ES-I3 (cell line): ENCODE measurements at regions not wholly inside any gene's neighbourhood (a gene's known extent, or its start where the extent isn't known, plus 50 kb on each side); places are given as distances from the start of the nearest gene placed in this dataset.
"Not testable (repeated sequence)": the region's sequence is repeated elsewhere in the genome, so short reads cannot be mapped to it uniquely, and the experiment has no call there.

ENCODE experiments used
- H3K36me3 ChIP-seq: 2 replicates; pipeline ENCODE4 v1.6.1; 2013; ENCODE audit warnings: mild to moderate bottlenecking, low read length, control low read depth, moderate library complexity; ENCODE audit not compliant: insufficient read depth
- H3K4me1 ChIP-seq: 2 replicates; pipeline ENCODE4 v1.6.1; 2013; ENCODE audit warnings: mild to moderate bottlenecking, control low read depth, low read length; ENCODE audit not compliant: insufficient read depth
- H3K9ac ChIP-seq: 2 replicates; pipeline ENCODE4 v1.6.1; 2013; ENCODE audit warnings: low read depth, mild to moderate bottlenecking, low read length, moderate library complexity
- H3K9me3 ChIP-seq: 2 replicates; pipeline ENCODE4 v1.6.1; 2013; ENCODE audit warnings: mild to moderate bottlenecking, low read length, moderate library complexity; ENCODE audit not compliant: control insufficient read depth, insufficient read depth

DNA sequence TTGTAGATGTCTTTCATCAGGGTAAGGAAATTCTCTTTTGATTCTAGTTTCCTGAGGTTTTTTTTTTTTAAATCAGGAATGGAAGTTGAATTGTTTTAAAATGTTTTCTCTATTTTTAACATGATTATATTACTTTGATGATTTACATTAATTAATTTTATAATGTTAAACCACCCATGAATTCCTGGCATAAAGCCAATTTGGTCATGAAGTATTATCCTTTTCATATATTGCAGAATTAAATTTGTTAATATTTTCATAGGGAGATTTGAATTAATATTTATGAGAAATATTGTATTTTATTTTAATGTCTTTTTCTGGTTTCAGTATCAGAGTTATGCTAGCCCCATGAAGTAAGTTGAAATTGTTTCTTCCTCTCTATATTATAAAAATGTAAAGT lies 144.6 kb downstream of the MAIP1 start:
- Histone ChIP-seq H3K9me3 (no peaks in the 10 kb centered on the region), H3K4me1 (no peaks in the 10 kb centered on the region)

DNA sequence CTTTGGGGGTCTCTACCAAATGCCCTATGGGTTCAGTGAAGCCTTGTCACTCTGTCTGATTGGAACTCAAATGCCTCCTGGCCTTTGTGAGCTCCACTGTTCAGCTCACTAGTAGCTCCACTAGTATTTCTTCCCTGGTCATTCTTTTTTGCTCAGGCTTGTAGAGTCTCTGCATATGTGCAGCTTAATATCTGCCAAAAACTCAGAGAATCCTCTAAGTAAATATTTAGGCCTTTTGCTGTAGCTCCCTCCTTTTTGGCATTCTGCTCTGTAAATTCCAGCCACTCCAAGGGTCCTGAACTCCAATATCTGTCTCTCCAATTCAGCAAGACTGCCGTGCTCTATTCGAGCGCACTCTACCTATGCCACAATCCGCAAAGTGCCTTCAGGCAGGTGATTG lies 146.5 kb downstream of the MAIP1 start:
- no peak overlapping the region for H3K9ac ChIP-seq
- no peaks in the 10 kb centered on the region for H3K4me1 ChIP-seq
- H3K36me3 ChIP-seq = no peaks in the 10 kb centered on the region
- no peaks in the 10 kb centered on the region for H3K9me3 ChIP-seq

More for the DNA sequence above, 144.6 kb downstream of the MAIP1 start:
- Histone ChIP-seq H3K36me3 (no peaks in the 10 kb centered on the region), H3K9ac (no peak overlapping the region)

DNA sequence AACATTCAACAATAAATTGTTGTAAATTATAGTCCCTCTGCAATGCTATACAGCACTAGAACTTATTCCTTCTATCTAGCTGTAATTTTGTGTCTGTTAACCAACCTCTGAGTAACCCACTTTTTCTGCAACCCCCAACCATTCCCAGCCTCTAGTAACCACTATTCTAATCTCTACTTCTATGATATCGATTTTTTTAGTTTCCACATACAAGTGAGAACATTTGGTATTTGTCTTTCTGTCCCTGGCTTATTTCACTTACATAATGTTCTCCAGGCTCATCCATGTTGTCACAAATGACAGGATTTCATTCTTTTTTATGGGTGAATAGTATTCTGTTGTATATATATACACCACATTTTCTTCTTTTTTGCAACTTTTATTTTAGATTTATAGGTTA lies 147.6 kb downstream of the MAIP1 start:
- Histone ChIP-seq H3K36me3 (no peaks in the 10 kb centered on the region), H3K4me1 (no peaks in the 10 kb centered on the region), H3K9ac (no peak overlapping the region), H3K9me3 (no peaks in the 10 kb centered on the region)

DNA sequence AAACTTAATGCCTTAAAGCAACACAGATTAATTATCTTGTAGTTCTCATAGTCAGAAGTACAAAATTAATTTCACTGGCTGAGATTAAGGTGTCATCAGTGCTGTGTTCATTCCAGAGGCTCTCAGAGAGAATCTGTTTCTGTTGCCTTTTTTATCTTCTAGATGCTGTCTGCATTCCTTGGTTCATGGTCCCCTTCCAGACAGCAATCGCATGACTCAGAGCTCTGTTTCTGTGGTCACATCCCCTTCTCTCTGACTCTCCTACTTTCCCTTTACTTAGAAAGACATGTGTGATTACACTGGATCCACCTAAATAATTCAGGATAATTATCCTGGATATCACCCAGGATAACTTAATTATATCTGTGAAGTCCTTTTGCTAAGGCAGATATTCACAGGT lies 148.6 kb downstream of the MAIP1 start:
- Histone ChIP-seq H3K9ac (no peak overlapping the region), H3K4me1 (no peaks in the 10 kb centered on the region), H3K9me3 (no peaks in the 10 kb centered on the region), H3K36me3 (no peaks in the 10 kb centered on the region)

DNA sequence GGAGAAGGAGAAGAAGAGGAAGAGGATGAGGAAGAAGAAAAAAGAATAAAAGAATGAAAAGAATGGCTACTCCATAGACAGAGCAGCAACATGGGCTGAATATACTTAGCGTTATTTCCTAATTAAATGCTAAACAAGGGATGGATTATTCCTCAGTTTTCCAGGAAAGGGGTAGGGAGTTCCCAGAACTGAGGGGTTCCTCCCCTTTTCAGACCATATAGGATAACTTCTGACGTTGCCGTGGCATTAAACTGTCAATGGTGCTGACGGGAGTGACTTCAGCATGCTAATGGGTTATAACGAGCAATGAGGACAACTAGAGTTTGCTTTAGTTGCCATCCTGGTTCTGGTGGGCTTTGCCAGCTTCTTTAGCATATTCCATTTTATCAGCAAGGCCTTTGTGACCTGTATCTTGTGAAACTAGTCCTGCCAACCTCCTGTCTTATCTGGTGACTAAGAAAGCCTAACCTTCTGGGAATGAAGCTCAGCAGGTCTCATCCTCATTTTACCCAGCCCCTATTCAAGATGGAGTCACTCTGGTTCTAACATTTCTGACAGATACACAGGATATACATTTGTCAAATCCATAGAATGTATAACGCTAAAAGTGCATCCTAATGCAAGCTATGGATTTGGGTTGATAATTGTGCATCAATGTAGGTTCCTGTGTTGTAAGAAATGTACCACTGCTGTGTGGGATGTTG lies 152.3 kb downstream of the MAIP1 start:
- H3K9me3 ChIP-seq = no peaks in the 10 kb centered on the region
- H3K9ac ChIP-seq = no peak overlapping the region
- no peaks in the 10 kb centered on the region for H3K4me1 ChIP-seq
- H3K36me3 ChIP-seq = no peaks in the 10 kb centered on the region

DNA sequence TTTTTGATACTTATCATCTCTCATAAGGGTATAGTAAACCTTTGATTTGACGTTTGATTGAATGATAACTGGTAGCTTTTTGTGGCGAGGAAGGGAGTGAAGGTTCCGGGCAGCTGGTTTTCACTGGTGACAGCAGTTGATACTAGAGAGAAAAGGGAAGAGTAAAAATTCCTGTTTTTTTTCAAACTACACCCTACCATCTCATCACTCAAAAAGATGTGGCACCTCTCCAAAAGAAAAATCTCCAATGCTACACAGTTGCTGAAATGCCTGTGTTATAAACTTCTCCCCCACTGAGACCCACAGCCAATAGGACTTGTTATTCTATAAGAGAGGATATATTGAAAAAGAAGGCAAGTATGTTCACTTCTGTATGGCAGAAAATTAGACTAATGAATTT lies 154.0 kb downstream of the MAIP1 start:
- no peaks in the 10 kb centered on the region for H3K9me3 ChIP-seq
- H3K36me3 ChIP-seq = no peaks in the 10 kb centered on the region
- H3K4me1 ChIP-seq = no peaks in the 10 kb centered on the region
- H3K9ac ChIP-seq = no peak overlapping the region

DNA sequence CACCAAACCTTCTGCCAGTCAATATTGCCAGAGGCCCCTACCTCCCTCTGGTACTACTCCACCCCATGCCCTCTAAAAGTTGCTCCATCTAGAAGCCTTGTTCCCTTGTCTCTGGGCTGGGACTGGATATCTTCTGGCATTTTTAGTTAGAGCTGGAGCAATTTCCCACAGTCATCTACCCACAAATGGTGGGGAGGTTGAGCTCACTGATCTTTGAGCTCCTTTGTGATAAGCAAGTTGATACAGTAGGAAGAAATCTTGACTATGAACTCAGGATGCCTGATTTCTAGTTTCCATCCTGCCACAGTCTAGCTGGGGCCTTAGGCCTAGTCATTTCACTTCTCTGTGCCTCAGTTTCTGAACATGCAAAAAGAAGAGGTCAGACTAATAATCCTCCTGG lies 155.0 kb downstream of the MAIP1 start:
- no peak overlapping the region for H3K9ac ChIP-seq
- no peaks in the 10 kb centered on the region for H3K9me3 ChIP-seq
- H3K36me3 ChIP-seq = no peaks in the 10 kb centered on the region
- H3K4me1 ChIP-seq = no peaks in the 10 kb centered on the region

DNA sequence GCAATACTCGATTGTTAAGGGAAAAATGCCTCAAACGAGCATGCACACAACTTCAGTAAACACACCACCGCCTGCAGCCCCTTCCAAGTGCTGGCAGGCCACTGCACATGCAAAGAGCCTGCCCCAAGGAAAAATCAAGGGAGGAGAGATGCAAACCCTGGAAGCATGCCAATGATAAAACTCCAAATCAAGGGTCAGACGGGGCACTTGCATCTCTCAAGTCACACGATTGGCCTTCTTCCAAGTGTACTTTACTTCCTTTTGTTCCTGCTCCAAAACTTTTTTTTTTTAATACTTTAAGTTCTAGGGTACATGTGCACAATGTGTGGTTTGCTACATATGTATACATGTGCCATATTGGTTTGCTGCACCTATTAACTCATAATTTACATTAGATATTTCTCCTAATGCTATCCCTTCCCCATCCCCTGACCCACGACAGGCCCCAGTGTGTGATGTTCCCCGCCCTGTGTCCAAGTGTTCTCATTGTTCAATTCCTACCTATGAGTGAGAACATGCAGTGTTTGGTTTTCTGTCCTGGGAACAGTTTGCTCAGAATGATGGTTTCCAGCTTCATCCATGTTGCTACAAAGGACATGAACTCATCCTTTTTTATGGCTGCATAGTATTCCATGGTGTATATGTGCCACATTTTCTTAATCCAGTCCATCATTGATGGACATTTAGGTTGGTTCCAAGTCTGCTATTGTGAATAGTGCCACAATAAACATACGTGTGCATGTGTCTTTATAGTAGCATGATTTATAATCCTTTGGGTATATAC lies 157.8 kb downstream of the MAIP1 start:
- not testable (repeated sequence) for H3K9ac ChIP-seq, H3K4me1 ChIP-seq, H3K9me3 ChIP-seq, H3K36me3 ChIP-seq

DNA sequence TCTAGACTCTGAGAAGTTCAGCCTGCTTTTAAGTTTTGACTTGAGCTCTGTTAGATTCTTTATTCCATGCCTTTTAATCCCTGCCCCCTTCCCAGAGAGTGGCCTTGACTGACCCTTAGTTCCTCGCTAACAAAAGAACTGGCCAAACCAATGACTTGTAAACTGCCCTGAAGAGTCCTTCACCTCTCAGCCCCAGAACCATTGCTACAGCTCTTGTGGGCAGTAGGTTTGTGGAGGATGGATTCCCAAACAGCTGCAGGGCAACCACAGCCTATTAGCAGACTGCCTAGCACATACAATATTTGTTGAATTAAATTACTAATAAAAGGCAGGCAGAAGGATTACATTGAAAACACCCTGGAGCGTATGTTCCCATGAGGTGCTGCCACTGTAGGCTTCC lies 163.9 kb downstream of the MAIP1 start:
- Histone ChIP-seq H3K36me3 (no peaks in the 10 kb centered on the region), H3K9me3 (0 out of 2 replicates have a peak, but pooled peaks cover 9% of the 10 kb centered on the region), H3K9ac (no peak overlapping the region), H3K4me1 (no peaks in the 10 kb centered on the region)

DNA sequence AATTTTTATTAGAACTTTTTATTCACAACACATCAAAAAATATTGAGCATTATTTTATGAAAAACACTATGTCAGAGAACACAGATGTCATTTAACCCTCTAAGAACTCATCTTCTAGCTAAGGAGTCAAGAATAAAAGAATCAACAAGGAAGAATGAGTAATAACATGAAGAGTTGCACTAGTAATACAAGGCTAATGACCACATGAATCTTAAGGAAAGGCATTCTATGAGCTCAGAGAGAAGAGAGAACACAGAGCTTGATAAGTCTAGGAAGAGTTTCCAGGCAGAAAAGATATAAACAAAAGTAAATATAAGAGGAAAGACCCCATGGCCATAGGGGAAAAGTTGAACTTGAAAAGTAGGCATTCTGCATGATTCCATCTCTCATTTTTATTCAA lies 166.5 kb downstream of the MAIP1 start:
- H3K4me1 ChIP-seq = no peaks in the 10 kb centered on the region
- peaks cover 20% of the 10 kb centered on the region for H3K9me3 ChIP-seq
- 0 out of 2 replicates have a peak, but pooled peaks cover 2% of the 10 kb centered on the region for H3K36me3 ChIP-seq
- H3K9ac ChIP-seq = no peak overlapping the region

DNA sequence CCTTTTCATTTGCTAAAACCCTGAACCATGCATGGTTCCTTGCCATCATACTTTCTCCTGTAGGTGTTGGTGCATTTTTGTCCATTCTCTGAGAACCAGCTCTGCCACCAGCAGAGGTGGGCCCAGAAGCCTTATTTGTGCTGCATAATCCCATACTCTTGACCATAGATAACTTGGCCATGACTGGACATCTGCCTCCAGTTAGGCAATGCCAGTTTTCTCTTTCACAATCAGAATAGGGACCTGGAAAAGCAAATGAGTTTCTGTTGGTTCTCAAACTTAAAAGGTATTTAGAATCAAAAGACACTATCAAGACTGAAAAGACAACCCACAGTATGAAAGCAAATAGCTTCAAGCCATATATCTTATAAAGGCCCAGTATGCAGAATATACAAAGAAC lies 167.3 kb downstream of the MAIP1 start:
- Histone ChIP-seq H3K4me1 (no peaks in the 10 kb centered on the region), H3K9me3 (peaks cover 26% of the 10 kb centered on the region), H3K9ac (no peak overlapping the region), H3K36me3 (0 out of 2 replicates have a peak, but pooled peaks cover 2% of the 10 kb centered on the region)

DNA sequence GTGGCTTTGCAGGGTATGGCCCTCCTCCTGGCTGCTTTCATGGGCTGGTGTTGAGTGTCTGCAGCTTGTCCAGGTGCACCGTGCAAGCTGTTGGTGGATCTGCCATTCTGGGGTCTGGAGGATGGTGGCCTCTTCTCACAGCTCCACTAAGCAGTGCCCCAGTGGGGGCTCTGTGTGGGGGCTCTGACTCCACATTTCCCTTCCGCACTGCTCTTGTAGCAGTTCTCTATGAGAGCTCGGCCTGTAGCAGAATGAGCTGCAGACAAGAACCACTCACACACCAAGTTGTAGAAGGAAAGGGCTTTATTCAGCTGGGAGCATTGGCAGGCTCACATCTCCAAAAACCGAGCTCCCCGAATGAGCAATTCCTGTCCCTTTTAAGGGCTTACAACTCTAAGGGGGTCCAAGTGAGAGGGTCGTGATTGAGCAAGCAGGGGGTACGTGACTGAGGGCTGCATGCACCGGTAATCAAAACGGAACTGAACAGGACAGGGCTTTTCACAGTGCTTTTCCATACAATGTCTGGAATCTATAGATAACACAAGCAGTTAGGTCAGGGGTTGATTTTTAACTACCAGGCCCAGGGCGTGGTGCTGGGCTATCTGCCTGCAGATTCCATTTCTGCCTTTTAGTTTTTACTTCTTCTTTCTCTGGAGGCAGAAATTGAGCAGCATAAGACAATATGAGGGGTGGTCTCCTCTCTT lies 169.4 kb downstream of the MAIP1 start:
- not testable (repeated sequence) for H3K4me1 ChIP-seq, H3K36me3 ChIP-seq, H3K9ac ChIP-seq
- peaks cover 29% of the 10 kb centered on the region for H3K9me3 ChIP-seq

DNA sequence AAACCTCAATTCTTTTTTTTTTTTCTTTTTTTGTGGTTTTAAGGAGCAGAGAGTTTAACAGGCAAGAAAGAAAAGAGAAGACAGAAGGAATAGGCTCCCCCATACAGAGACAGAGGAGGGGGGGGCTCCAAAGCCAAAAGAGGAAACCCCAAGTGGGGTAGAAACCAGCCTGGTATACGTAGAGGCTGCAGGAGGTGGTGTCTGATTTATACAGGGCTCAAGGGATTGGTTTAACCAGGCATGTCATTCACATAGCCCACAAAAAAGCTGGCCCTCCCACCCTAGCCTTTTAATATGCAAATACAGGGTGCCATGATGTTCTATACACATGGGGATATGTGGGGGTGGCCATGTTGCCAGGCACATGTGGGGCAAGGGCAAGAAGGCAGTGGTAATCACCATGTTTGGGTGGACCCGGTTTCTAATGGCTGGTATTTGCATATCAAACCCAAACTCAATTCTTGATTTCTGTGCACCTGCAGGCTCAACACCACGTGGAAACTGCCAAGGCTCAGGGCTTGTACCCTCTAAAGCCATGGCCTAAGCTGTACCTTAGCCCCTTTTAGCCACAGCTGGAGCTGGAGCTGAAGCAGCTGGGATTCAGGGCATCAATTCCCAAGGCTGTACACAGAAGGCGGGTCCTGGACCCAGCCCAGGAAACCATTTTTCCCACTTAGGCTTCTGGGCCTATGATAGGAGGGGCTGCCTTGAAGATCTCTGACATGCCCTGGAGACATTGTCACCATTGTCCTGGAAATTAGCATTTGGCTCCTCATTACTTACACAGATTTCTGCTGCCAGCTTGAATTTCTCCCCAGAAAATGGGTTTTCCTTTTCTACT lies 170.3 kb downstream of the MAIP1 start:
- Histone ChIP-seq H3K9me3 (peaks cover 29% of the 10 kb centered on the region), H3K9ac (no peak overlapping the region), H3K4me1 (no peaks in the 10 kb centered on the region), H3K36me3 (0 out of 2 replicates have a peak, but pooled peaks cover 2% of the 10 kb centered on the region)

DNA sequence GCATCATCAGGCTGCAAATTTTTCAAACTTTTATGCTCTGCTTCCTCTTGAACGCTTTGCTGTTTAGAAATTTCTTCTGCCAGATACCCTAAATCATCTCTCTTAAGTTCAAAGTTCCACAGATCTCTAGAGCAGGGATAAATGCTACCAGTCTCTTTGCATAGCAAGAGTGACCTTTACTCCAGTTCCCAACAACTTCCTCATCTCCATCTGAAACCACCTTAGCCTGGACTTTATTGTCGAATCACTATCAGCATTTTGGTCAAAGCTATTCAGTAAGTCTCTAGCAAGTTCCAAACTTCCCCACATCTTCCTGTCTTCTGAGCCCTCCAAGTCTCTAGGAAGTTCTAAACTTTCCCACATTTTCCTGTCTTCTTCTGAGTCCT lies 170.9 kb downstream of the MAIP1 start:
- H3K9ac ChIP-seq, H3K36me3 ChIP-seq, H3K4me1 ChIP-seq: not testable (repeated sequence)
- peaks cover 29% of the 10 kb centered on the region for H3K9me3 ChIP-seq
